22Rv1 (cell line): ENCODE measurements at regions not wholly inside any gene's neighbourhood (a gene's known extent, or its start where the extent isn't known, plus 50 kb on each side); places are given as distances from the start of the nearest gene placed in this dataset.

Experiments used
- ZFX ChIP-seq: fragments of 450-650 bp; IDR thresholded peaks from 2 replicates; pipeline ENCODE4 v1.6.1; 2017; ENCODE audit warnings: antibody characterized with exemption, borderline replicate concordance
- TF ChIP-seq, protein P1 (sequence below): fragments of 450-650 bp; IDR thresholded peaks from 2 replicates; pipeline ENCODE4 v1.5.1; 2017; ENCODE audit warnings: mild to moderate bottlenecking

DNA sequence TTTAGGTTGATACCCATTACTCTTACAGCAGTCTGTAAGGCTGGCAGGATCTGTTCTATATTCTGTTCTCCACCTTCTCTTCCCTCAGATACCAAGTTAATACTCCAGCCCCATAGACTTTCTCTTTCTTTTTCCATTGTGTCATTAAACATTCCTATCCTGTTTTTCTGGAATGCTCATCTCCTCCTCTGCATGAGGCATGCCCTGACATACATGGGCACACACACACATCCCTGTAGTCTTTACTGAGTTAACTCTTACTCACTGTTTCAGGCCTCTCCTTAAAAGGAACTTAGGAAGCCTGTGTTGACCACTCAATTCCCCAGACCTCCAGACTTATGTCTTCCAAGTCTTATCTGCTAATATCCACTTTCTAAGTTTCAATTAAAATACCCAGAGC is 476.8 kb downstream of the METTL15 start:
- TF ChIP-seq, protein P1, sequence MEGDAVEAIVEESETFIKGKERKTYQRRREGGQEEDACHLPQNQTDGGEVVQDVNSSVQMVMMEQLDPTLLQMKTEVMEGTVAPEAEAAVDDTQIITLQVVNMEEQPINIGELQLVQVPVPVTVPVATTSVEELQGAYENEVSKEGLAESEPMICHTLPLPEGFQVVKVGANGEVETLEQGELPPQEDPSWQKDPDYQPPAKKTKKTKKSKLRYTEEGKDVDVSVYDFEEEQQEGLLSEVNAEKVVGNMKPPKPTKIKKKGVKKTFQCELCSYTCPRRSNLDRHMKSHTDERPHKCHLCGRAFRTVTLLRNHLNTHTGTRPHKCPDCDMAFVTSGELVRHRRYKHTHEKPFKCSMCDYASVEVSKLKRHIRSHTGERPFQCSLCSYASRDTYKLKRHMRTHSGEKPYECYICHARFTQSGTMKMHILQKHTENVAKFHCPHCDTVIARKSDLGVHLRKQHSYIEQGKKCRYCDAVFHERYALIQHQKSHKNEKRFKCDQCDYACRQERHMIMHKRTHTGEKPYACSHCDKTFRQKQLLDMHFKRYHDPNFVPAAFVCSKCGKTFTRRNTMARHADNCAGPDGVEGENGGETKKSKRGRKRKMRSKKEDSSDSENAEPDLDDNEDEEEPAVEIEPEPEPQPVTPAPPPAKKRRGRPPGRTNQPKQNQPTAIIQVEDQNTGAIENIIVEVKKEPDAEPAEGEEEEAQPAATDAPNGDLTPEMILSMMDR = no peak
- no peak for TF ChIP-seq ZFX
